ENCODE measurements at regions not wholly inside any gene's neighbourhood (a gene's known extent, or its start where the extent isn't known, plus 50 kb on each side); places are given as distances from the start of the nearest gene placed in this dataset.

DNA sequence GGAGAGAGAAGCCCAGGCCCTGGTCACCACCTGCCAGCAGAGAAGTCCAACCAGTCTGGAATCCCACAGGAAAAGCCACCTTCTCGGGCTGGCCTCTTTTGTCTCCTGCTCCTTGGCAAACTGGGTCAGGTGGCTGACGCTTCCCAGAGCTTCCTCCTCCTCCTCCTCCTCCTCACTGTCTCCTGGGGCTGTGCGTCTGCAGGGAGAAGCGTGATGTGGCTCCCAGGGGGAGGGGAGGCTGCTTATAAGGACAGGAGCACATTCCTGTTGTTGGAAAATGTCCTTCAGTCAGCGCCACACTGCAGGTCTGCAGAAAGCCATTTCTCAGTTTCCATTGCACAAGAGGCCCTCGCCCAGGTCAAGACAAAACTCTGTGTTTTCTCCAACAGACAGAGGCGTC is 1316.5 kb downstream of the BRD1 start:
- TF ChIP-seq, protein P1, sequence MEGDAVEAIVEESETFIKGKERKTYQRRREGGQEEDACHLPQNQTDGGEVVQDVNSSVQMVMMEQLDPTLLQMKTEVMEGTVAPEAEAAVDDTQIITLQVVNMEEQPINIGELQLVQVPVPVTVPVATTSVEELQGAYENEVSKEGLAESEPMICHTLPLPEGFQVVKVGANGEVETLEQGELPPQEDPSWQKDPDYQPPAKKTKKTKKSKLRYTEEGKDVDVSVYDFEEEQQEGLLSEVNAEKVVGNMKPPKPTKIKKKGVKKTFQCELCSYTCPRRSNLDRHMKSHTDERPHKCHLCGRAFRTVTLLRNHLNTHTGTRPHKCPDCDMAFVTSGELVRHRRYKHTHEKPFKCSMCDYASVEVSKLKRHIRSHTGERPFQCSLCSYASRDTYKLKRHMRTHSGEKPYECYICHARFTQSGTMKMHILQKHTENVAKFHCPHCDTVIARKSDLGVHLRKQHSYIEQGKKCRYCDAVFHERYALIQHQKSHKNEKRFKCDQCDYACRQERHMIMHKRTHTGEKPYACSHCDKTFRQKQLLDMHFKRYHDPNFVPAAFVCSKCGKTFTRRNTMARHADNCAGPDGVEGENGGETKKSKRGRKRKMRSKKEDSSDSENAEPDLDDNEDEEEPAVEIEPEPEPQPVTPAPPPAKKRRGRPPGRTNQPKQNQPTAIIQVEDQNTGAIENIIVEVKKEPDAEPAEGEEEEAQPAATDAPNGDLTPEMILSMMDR (tag by site-specific recombination; IDR thresholded peaks at IDR 0.05) = no peak
- TF ChIP-seq ZNF10 (tag by site-specific recombination; IDR thresholded peaks at IDR 0.05) (no peak), TCF7L2 (IDR thresholded peaks at IDR 0.05; ENCODE audit: borderline replicate concordance, low read depth, low read length) (no peak), ZNF623 (tag by site-specific recombination; IDR thresholded peaks at IDR 0.05) (no peak), ZNF549 (tag by site-specific recombination; IDR thresholded peaks at IDR 0.05) (no peak), ZBTB1 (tag by site-specific recombination; IDR thresholded peaks at IDR 0.05) (no peak), ZBTB7A (tag by site-specific recombination; IDR thresholded peaks at IDR 0.05; ENCODE audit: low read depth) (no peak)
